ENCODE measurements at regions not wholly inside any gene's neighbourhood (a gene's known extent, or its start where the extent isn't known, plus 50 kb on each side); places are given as distances from the start of the nearest gene placed in this dataset.
A peak's percentile ranks its signal among the peaks of the same experiment; 100 is the strongest.

DNA sequence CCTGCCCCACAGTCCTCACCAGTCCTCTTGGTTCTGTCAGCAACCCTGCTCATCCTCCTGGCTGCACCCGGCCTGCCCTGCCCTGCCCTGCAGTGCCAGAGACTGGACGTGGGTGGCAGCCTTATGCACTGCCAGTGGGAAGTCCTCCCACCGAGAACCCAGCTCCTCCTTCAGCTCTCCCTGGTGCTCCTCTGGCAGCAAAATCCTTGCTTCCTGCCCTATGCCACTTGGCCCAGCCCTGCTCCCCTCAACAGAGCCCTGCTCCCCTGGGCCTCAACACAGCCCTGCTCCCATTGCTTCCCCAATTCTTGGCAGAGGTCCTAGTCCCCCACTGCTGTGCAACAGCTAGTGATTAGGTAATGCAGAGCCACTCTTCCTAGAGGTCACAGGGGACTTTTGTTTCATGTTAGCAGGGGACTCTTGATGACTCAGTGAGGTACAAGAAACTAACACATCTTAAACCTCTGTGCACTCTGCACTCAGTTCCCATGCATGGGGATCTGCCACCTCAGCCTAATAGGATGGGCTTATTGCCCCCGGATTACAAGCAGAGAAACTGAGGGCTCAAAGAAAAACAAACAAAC lies 58.0 kb upstream of the EDAR start:
- Histone ChIP-seq H2AK5ac (ENCODE audit: low read depth, low read length) (no peak overlapping the region), H3K56ac (replicated peaks; ENCODE audit: insufficient read length, low read depth, low read length) (no peak overlapping the region), H3K23me2 (ENCODE audit: low read depth, low read length) (no peaks in the 10 kb centered on the region), H4K20me1 (replicated peaks in 1 of 2; ENCODE audit: control insufficient read depth in 1 of 2, insufficient read depth in 2 of 2, low read length in 2 of 2) (no peaks in the 10 kb centered on the region), H3K27me3 (replicated peaks in 1 of 4; ENCODE audit: control insufficient read depth in 3 of 4, extremely low read depth in 1 of 4, insufficient read depth in 3 of 4, low read length in 3 of 4) (no peaks in the 10 kb centered on the region; a peak in 1 of 7 replicates), H2BK20ac (ENCODE audit: low read length) (no peak overlapping the region), H3K4me3 (ENCODE audit: extremely low read depth in 1 of 4, insufficient read depth in 2 of 4, low read depth in 3 of 4, low read length in 4 of 4) (no peak overlapping the region), H3K9me3 (ENCODE audit: insufficient read depth in 2 of 2, low read depth in 1 of 2, low read length in 1 of 2) (no peaks in the 10 kb centered on the region), H3K23ac (ENCODE audit: insufficient read length) (no peak overlapping the region), H3K18ac (ENCODE audit: extremely low read depth, low read length) (no peak overlapping the region; the same call in 1 of the 2 replicates), H2AFZ (ENCODE audit: low read length) (0 out of 2 replicates have a peak overlapping the region, but pooled peaks have one; percentile 62), H3K27ac (ENCODE audit: low read depth, low read length) (no peak overlapping the region), H3K4me1 (replicated peaks in 1 of 4; ENCODE audit: control insufficient read depth in 3 of 4, insufficient read depth in 4 of 4, low read length in 3 of 4) (no peaks in the 10 kb centered on the region; a peak in 1 of 7 replicates), H3K4ac (replicated peaks; ENCODE audit: insufficient read length, low read depth, low read length) (no peak overlapping the region), H4K5ac (ENCODE audit: insufficient read length, low read depth, low read length) (no peak overlapping the region), H4K8ac (ENCODE audit: extremely low read depth, insufficient read depth, low read length) (no peak overlapping the region; the same call in 1 of the 2 replicates), H2BK12ac (ENCODE audit: low read depth, low read length) (no peak overlapping the region), H4K91ac (replicated peaks; ENCODE audit: insufficient read length, low read length) (no peak overlapping the region), H3K79me1 (ENCODE audit: low read depth, low read length) (no peaks in the 10 kb centered on the region), H3K36me3 (ENCODE audit: control insufficient read depth in 2 of 4, insufficient read depth in 4 of 4, low read length in 3 of 4) (no peaks in the 10 kb centered on the region), H3K9ac (replicated peaks in 1 of 4; ENCODE audit: extremely low read depth in 1 of 4, low read depth in 3 of 4, low read length in 3 of 4) (no peak overlapping the region), H3K79me2 (ENCODE audit: control insufficient read depth in 1 of 2, insufficient read depth in 2 of 2, low read length in 2 of 2) (no peaks in the 10 kb centered on the region), H3K4me2 (ENCODE audit: insufficient read depth in 1 of 2, low read depth in 2 of 2, low read length in 2 of 2) (no peak overlapping the region), H2BK5ac (ENCODE audit: low read depth, low read length) (no peak overlapping the region), H2BK15ac (ENCODE audit: low read length) (no peak overlapping the region), H3K14ac (ENCODE audit: insufficient read length) (no peak overlapping the region), H2BK120ac (replicated peaks; ENCODE audit: low read depth, low read length) (no peak overlapping the region)
- TF ChIP-seq PHF8 (conservative IDR thresholded peaks at IDR 0.05; ENCODE audit: low read depth, low read length), result no peak
- no peak for TF ChIP-seq KDM1A (IDR thresholded peaks at IDR 0.05; ENCODE audit: borderline replicate concordance, low read length)
- TF ChIP-seq, protein P1, sequence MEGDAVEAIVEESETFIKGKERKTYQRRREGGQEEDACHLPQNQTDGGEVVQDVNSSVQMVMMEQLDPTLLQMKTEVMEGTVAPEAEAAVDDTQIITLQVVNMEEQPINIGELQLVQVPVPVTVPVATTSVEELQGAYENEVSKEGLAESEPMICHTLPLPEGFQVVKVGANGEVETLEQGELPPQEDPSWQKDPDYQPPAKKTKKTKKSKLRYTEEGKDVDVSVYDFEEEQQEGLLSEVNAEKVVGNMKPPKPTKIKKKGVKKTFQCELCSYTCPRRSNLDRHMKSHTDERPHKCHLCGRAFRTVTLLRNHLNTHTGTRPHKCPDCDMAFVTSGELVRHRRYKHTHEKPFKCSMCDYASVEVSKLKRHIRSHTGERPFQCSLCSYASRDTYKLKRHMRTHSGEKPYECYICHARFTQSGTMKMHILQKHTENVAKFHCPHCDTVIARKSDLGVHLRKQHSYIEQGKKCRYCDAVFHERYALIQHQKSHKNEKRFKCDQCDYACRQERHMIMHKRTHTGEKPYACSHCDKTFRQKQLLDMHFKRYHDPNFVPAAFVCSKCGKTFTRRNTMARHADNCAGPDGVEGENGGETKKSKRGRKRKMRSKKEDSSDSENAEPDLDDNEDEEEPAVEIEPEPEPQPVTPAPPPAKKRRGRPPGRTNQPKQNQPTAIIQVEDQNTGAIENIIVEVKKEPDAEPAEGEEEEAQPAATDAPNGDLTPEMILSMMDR (IDR thresholded peaks at IDR 0.05; ENCODE audit: control extremely low read depth in 1 of 3, insufficient read depth in 1 of 3, low read depth in 1 of 3, low read length in 3 of 3), result peak in 1 of 3 experiments; percentile 3; a peak in 1 of 4 replicates
- FAIRE-seq (no peak), DNase-seq (ENCODE audit: low read depth in 1 of 2, low spot score in 2 of 2) (no peak)
- ChIA-PET POLR2A (ENCODE audit: partially characterized antibody) (no interaction called here), CTCF (ENCODE audit: partially characterized antibody) (interaction anchor here (0.6 kb wide), 1 partner anchor 16 kb away, joined by 3 read pairs; no protein-coding TSS in a partner anchor)
- WGBS, 2 experiments (ENCODE audit: extremely low coverage in 1 of 2, insufficient coverage in 1 of 2, insufficient read length in 1 of 2, insufficient replicate concordance in 2 of 2, low coverage in 1 of 2, low lambda C conversion rate in 2 of 2, missing lambda C conversion rate in 1 of 2), result 90% methylated on average over 4 of the region's 4 CpGs; no CpG with 5 or more reads in 1 of the 2 experiments

All from H1 (cell line).